PC-9 (cell line): ENCODE measurements at regions not wholly inside any gene's neighbourhood (a gene's known extent, or its start where the extent isn't known, plus 50 kb on each side); places are given as distances from the start of the nearest gene placed in this dataset.

Source experiments
- BruUV-seq: library from RNA; stranded (reverse); fragments of 400-500 nt; replicated peaks from 2 replicates; lab custom pipeline; 2021; lab: Mats Ljungman, UMichigan
- CTCF ChIA-PET: fragments of 300-600 bp; sonication (Branson Sonifier 250); formaldehyde crosslinking; loops from one replicate; lab custom pipeline; 2022; ENCODE audit warnings: antibody characterized with exemption; lab: Charles Lee
- POLR2A ChIA-PET: fragments of 300-600 bp; sonication (Branson Sonifier 250); formaldehyde crosslinking; loops from one replicate; lab custom pipeline; 2022; ENCODE audit warnings: antibody characterized with exemption; ENCODE audit not compliant: unreplicated experiment; lab: Charles Lee
- DNase-seq, 2 experiments: peaks; one replicate each; pipeline versions ENCODE4 v3.0.0 to v3.0.0-alpha.2; 2015 to 2022; ENCODE audit warnings: mixed read lengths in 1 of 2
- H2AFZ ChIP-seq: fragments of 200-600 bp; sonication (generic); 2 replicates; pipeline ENCODE4 v1.8.1; 2017; ENCODE audit warnings: antibody characterized with exemption
- H3F3A ChIP-seq: fragments of 200-600 bp; sonication (generic); 2 replicates; pipeline ENCODE4 v1.8.1; 2017; ENCODE audit warnings: antibody characterized with exemption, mild to moderate bottlenecking, low read depth; ENCODE audit not compliant: insufficient read depth
- H3K27ac ChIP-seq: fragments of 200-600 bp; sonication (generic); 2 replicates; pipeline ENCODE4 v1.6.1; 2016; ENCODE audit warnings: mixed run types
- H3K27me3 ChIP-seq: fragments of 200-600 bp; sonication (generic); 2 replicates; pipeline ENCODE4 v1.6.1; 2016; ENCODE audit warnings: low read depth, mixed run types; ENCODE audit not compliant: insufficient read depth
- H3K36me3 ChIP-seq: fragments of 200-600 bp; sonication (generic); 2 replicates; pipeline ENCODE4 v1.6.1; 2016; ENCODE audit warnings: low read depth, mixed run types
- H3K4me1 ChIP-seq: fragments of 200-600 bp; sonication (generic); replicated peaks from 2 replicates; pipeline ENCODE4 v1.6.1; 2016; ENCODE audit warnings: mixed run types; ENCODE audit not compliant: insufficient read depth
- H3K4me2 ChIP-seq: fragments of 200-600 bp; sonication (generic); 2 replicates; pipeline ENCODE4 v1.6.1; 2017; ENCODE audit warnings: mixed run types
- H3K4me3 ChIP-seq: fragments of 200-600 bp; sonication (generic); 2 replicates; pipeline ENCODE4 v1.6.1; 2016; ENCODE audit warnings: mixed run types
- H3K79me2 ChIP-seq: fragments of 200-600 bp; sonication (generic); 2 replicates; pipeline ENCODE4 v1.6.1; 2017; ENCODE audit warnings: low read depth, mixed run types
- H3K9me2 ChIP-seq: fragments of 200-600 bp; sonication (generic); 2 replicates; pipeline ENCODE4 v1.8.1; 2017; ENCODE audit warnings: mild to moderate bottlenecking; ENCODE audit not compliant: insufficient read depth
- H3K9me3 ChIP-seq: fragments of 200-600 bp; sonication (generic); 2 replicates; pipeline ENCODE4 v1.8.1; 2016; ENCODE audit warnings: low read depth; ENCODE audit not compliant: insufficient read depth
- H4K20me1 ChIP-seq: fragments of 200-600 bp; sonication (generic); 2 replicates; pipeline ENCODE4 v1.8.1; 2017; ENCODE audit not compliant: insufficient read depth
- CTCF ChIP-seq: fragments of 200-600 bp; sonication (generic); conservative IDR thresholded peaks from 2 replicates; pipeline ENCODE4 v1.6.1; 2017; ENCODE audit warnings: mixed run types, antibody characterized with exemption, mild to moderate bottlenecking, moderate library complexity
- EZH2 ChIP-seq: fragments of 200-600 bp; sonication (generic); IDR thresholded peaks from 2 replicates; pipeline ENCODE4 v1.8.0; 2017; ENCODE audit warnings: antibody characterized with exemption, low read depth
- intact Hi-C: fragments of 100-400 bp; cut with micrococcal nuclease; formaldehyde crosslinking; loops from one replicate; pipeline ENCODE4 v1.10.0; 2022; ENCODE audit not compliant: unreplicated experiment

GRCh38 chr1:221405146-221405545, 336.7 kb downstream of the DUSP10 start:
- no TSS peak for BruUV-seq
- intact Hi-C loops, result no loop called here
- no peak overlapping the region for H3K27ac ChIP-seq
- no peaks in the 10 kb centered on the region for H3K4me1 ChIP-seq
- no peaks in the 10 kb centered on the region; the same call in 1 of the 2 replicates for H3K9me3 ChIP-seq
- TF ChIP-seq EZH2 (no peak), CTCF (no peak)
- POLR2A ChIA-PET, result no interaction called here
- H3K27me3 ChIP-seq, result no peaks in the 10 kb centered on the region
- no peaks in the 10 kb centered on the region for H3K9me2 ChIP-seq
- no peaks in the 10 kb centered on the region for H3F3A ChIP-seq
- H2AFZ ChIP-seq, result no peak overlapping the region
- CTCF ChIA-PET, result no interaction called here
- no peaks in the 10 kb centered on the region for H3K79me2 ChIP-seq
- no peaks in the 10 kb centered on the region for H3K36me3 ChIP-seq
- no peak overlapping the region for H3K4me3 ChIP-seq
- no peak overlapping the region for H3K4me2 ChIP-seq
- no peaks in the 10 kb centered on the region for H4K20me1 ChIP-seq
- no peak for DNase-seq

- no peaks in the 10 kb centered on the region for H3K27me3 ChIP-seq
- no peaks in the 10 kb centered on the region for H3K9me3 ChIP-seq
- ChIA-PET POLR2A (no interaction called here), CTCF (no interaction called here)
- no peaks in the 10 kb centered on the region for H3K36me3 ChIP-seq
- no peak overlapping the region for H2AFZ ChIP-seq
- TF ChIP-seq CTCF, result no peak
- TF ChIP-seq EZH2, result no peak
- DNase-seq, result no peak
- H3K79me2 ChIP-seq, result no peaks in the 10 kb centered on the region
- H4K20me1 ChIP-seq, result no peaks in the 10 kb centered on the region
- no peaks in the 10 kb centered on the region for H3K4me1 ChIP-seq
- H3K9me2 ChIP-seq, result no peaks in the 10 kb centered on the region
- H3K4me3 ChIP-seq, result no peak overlapping the region
- no peak overlapping the region for H3K4me2 ChIP-seq
- H3K27ac ChIP-seq, result no peak overlapping the region
- BruUV-seq, result no TSS peak
- no peaks in the 10 kb centered on the region for H3F3A ChIP-seq
- intact Hi-C loops, result no loop called here
These were observed 333.6 kb downstream of the DUSP10 start for GRCh38 chr1:221408117-221408803.

GRCh38 chr1:221411283-221411682, 330.6 kb downstream of the DUSP10 start:
- 0 out of 2 replicates have a peak, but pooled peaks cover 6% of the 10 kb centered on the region for H3K4me1 ChIP-seq

More at GRCh38 chr1:221411283-221411682, 330.6 kb downstream of the DUSP10 start:
- H3K9me3 ChIP-seq, result no peaks in the 10 kb centered on the region
- no TSS peak for BruUV-seq
- H4K20me1 ChIP-seq, result no peaks in the 10 kb centered on the region
- no peak overlapping the region for H3K27ac ChIP-seq
- H3K4me2 ChIP-seq, result no peak overlapping the region
- H3F3A ChIP-seq, result no peaks in the 10 kb centered on the region
- no peak overlapping the region for H2AFZ ChIP-seq
- no peak for DNase-seq
- TF ChIP-seq EZH2 (no peak), CTCF (no peak)
- H3K79me2 ChIP-seq, result no peaks in the 10 kb centered on the region
- no peaks in the 10 kb centered on the region for H3K36me3 ChIP-seq
- CTCF ChIA-PET, result no interaction called here
- no peak overlapping the region for H3K4me3 ChIP-seq
- H3K9me2 ChIP-seq, result no peaks in the 10 kb centered on the region
- H3K27me3 ChIP-seq, result no peaks in the 10 kb centered on the region
- intact Hi-C loops, result no loop called here
- POLR2A ChIA-PET, result interaction anchor here (0.6 kb wide), 1 partner anchor 57 kb away, joined by 3 read pairs; no protein-coding TSS in a partner anchor
